ENCODE measurements at regions not wholly inside any gene's neighbourhood (a gene's known extent, or its start where the extent isn't known, plus 50 kb on each side); places are given as distances from the start of the nearest gene placed in this dataset.
A peak's percentile ranks its signal among the peaks of the same experiment; 100 is the strongest.

GRCh38 chr17:72515291-72516065, 394.7 kb downstream of the SOX9 start:
- peaks cover 6% of the 10 kb centered on the region for H3K27me3 Mint-ChIP-seq
- no peaks in the 10 kb centered on the region for H3K36me3 Mint-ChIP-seq
- no peak overlapping the region for H3K27ac Mint-ChIP-seq
- no peaks in the 10 kb centered on the region for H3K9me3 Mint-ChIP-seq
- no peaks in the 10 kb centered on the region for H3K4me1 Mint-ChIP-seq
- H3K4me3 Mint-ChIP-seq: no peak overlapping the region

GRCh38 chr17:72516772-72517399, 396.1 kb downstream of the SOX9 start:
- Mint-ChIP-seq H3K27ac (no peak overlapping the region), H3K27me3 (peaks cover 6% of the 10 kb centered on the region), H3K9me3 (no peaks in the 10 kb centered on the region), H3K4me1 (no peaks in the 10 kb centered on the region), H3K36me3 (no peaks in the 10 kb centered on the region), H3K4me3 (no peak overlapping the region)

- Mint-ChIP-seq H3K4me3 (no peak overlapping the region), H3K27ac (no peak overlapping the region), H3K27me3 (peaks cover 6% of the 10 kb centered on the region), H3K4me1 (no peaks in the 10 kb centered on the region), H3K36me3 (no peaks in the 10 kb centered on the region), H3K9me3 (no peaks in the 10 kb centered on the region)
Measured at GRCh38 chr17:72517413-72518158, 396.8 kb downstream of the SOX9 start.

GRCh38 chr17:72518159-72518732, 397.4 kb downstream of the SOX9 start:
- Mint-ChIP-seq H3K36me3 (no peaks in the 10 kb centered on the region), H3K4me1 (no peaks in the 10 kb centered on the region), H3K9me3 (no peaks in the 10 kb centered on the region), H3K4me3 (no peak overlapping the region), H3K27me3 (peaks cover 6% of the 10 kb centered on the region), H3K27ac (no peak overlapping the region)

GRCh38 chr17:72518753-72519597, 398.2 kb downstream of the SOX9 start:
- Mint-ChIP-seq H3K36me3 (no peaks in the 10 kb centered on the region), H3K27me3 (peaks cover 6% of the 10 kb centered on the region), H3K27ac (no peak overlapping the region), H3K9me3 (no peaks in the 10 kb centered on the region), H3K4me3 (no peak overlapping the region), H3K4me1 (no peaks in the 10 kb centered on the region)

GRCh38 chr17:72519598-72519936, 398.7 kb downstream of the SOX9 start:
- no peaks in the 10 kb centered on the region for H3K4me1 Mint-ChIP-seq
- no peaks in the 10 kb centered on the region for H3K9me3 Mint-ChIP-seq
- H3K4me3 Mint-ChIP-seq: no peak overlapping the region
- peaks cover 7% of the 10 kb centered on the region for H3K27me3 Mint-ChIP-seq
- no peak overlapping the region for H3K27ac Mint-ChIP-seq
- H3K36me3 Mint-ChIP-seq: no peaks in the 10 kb centered on the region

GRCh38 chr17:72520665-72521303, 400.0 kb downstream of the SOX9 start:
- Mint-ChIP-seq H3K4me1 (no peaks in the 10 kb centered on the region), H3K4me3 (no peak overlapping the region), H3K36me3 (no peaks in the 10 kb centered on the region), H3K27me3 (peaks cover 6% of the 10 kb centered on the region), H3K27ac (no peak overlapping the region), H3K9me3 (no peaks in the 10 kb centered on the region)

GRCh38 chr17:72523491-72523890, 402.7 kb downstream of the SOX9 start:
- H3K27me3 Mint-ChIP-seq: peaks cover 5% of the 10 kb centered on the region
- H3K9me3 Mint-ChIP-seq: no peaks in the 10 kb centered on the region
- H3K4me3 Mint-ChIP-seq: no peak overlapping the region
- no peak overlapping the region for H3K27ac Mint-ChIP-seq
- no peaks in the 10 kb centered on the region for H3K36me3 Mint-ChIP-seq
- H3K4me1 Mint-ChIP-seq: no peaks in the 10 kb centered on the region

GRCh38 chr17:72525225-72526015, 404.6 kb downstream of the SOX9 start:
- Mint-ChIP-seq H3K36me3 (no peaks in the 10 kb centered on the region), H3K27ac (peak overlapping the region; percentile 0), H3K27me3 (peaks cover 5% of the 10 kb centered on the region), H3K4me1 (no peaks in the 10 kb centered on the region), H3K4me3 (no peak overlapping the region), H3K9me3 (no peaks in the 10 kb centered on the region)

- no peaks in the 10 kb centered on the region for H3K9me3 Mint-ChIP-seq
Measured at GRCh38 chr17:72526769-72527168, 405.9 kb downstream of the SOX9 start.

GRCh38 chr17:72527789-72528188, 407.0 kb downstream of the SOX9 start:
- H3K36me3 Mint-ChIP-seq: no peaks in the 10 kb centered on the region
- H3K4me3 Mint-ChIP-seq: no peak overlapping the region
- no peaks in the 10 kb centered on the region for H3K4me1 Mint-ChIP-seq
- H3K27me3 Mint-ChIP-seq: peaks cover 5% of the 10 kb centered on the region
- no peaks in the 10 kb centered on the region for H3K9me3 Mint-ChIP-seq
- H3K27ac Mint-ChIP-seq: no peak overlapping the region

More at GRCh38 chr17:72526769-72527168, 405.9 kb downstream of the SOX9 start:
- no peaks in the 10 kb centered on the region for H3K36me3 Mint-ChIP-seq
- H3K27ac Mint-ChIP-seq: no peak overlapping the region
- H3K4me1 Mint-ChIP-seq: no peaks in the 10 kb centered on the region
- no peak overlapping the region for H3K4me3 Mint-ChIP-seq
- peaks cover 5% of the 10 kb centered on the region for H3K27me3 Mint-ChIP-seq

- Mint-ChIP-seq H3K9me3 (no peaks in the 10 kb centered on the region), H3K27me3 (peaks cover 5% of the 10 kb centered on the region), H3K36me3 (no peaks in the 10 kb centered on the region), H3K4me3 (no peak overlapping the region), H3K27ac (no peak overlapping the region), H3K4me1 (no peaks in the 10 kb centered on the region)
Measured at GRCh38 chr17:72528683-72529082, 407.9 kb downstream of the SOX9 start.

- Mint-ChIP-seq H3K27me3 (peaks cover 6% of the 10 kb centered on the region), H3K36me3 (no peaks in the 10 kb centered on the region), H3K4me3 (no peak overlapping the region), H3K27ac (no peak overlapping the region), H3K4me1 (no peaks in the 10 kb centered on the region), H3K9me3 (no peaks in the 10 kb centered on the region)
Measured at GRCh38 chr17:72529386-72529785, 408.6 kb downstream of the SOX9 start.

GRCh38 chr17:72530454-72530853, 409.6 kb downstream of the SOX9 start:
- Mint-ChIP-seq H3K27me3 (peaks cover 6% of the 10 kb centered on the region), H3K36me3 (no peaks in the 10 kb centered on the region), H3K27ac (no peak overlapping the region), H3K4me3 (no peak overlapping the region), H3K4me1 (no peaks in the 10 kb centered on the region), H3K9me3 (no peaks in the 10 kb centered on the region)

Measured in activated naive CD4-positive, alpha-beta T cell treated with anti-CD3 and anti-CD28 coated beads, Interleukin-2, amount 50 U/mL, for 24 hours (primary cell).